IMR-90 (cell line): ENCODE measurements at regions not wholly inside any gene's neighbourhood (a gene's known extent, or its start where the extent isn't known, plus 50 kb on each side); places are given as distances from the start of the nearest gene placed in this dataset.

ENCODE experiments used
- ATAC-seq: fragments of 200-7000 bp; cut with Tn5 transposase; 2 replicates; pipeline ENCODE4 v1.9.1; 2020; ENCODE audit warnings: low read depth, mild to moderate bottlenecking, moderate library complexity
- BruUV-seq: library from RNA; stranded (reverse); fragments of 400-500 nt; replicated peaks from 2 replicates; lab custom pipeline; 2021; lab: Mats Ljungman, UMichigan
- CTCF ChIA-PET: fragments of 300-600 bp; formaldehyde crosslinking; extraction: SDS; loops from one replicate; lab custom pipeline; 2021; ENCODE audit warnings: antibody characterized with exemption; lab: Yijun Ruan, JAX
- POLR2A ChIA-PET: fragments of 300-600 bp; sonication (Branson Sonifier 250); formaldehyde crosslinking; loops from one replicate; lab custom pipeline; 2022; ENCODE audit warnings: antibody characterized with exemption; ENCODE audit not compliant: unreplicated experiment; lab: Charles Lee
- DNase-seq: peaks from one replicate; pipeline ENCODE4 v3.0.0; 2013
- H2AFZ ChIP-seq: replicated peaks from 2 replicates; pipeline ENCODE3; 2013; ENCODE audit warnings: low read length, mild to moderate bottlenecking; ENCODE audit not compliant: poor library complexity
- H2AK5ac ChIP-seq: 2 replicates; pipeline ENCODE4 v1.6.1; 2013; ENCODE audit warnings: low read depth, low read length, inconsistent platforms
- H2AK9ac ChIP-seq: replicated peaks from 2 replicates; pipeline ENCODE3; 2013; ENCODE audit warnings: mild to moderate bottlenecking, low read depth, low read length, moderate library complexity; ENCODE audit not compliant: poor library complexity
- H2BK120ac ChIP-seq: 2 replicates; pipeline ENCODE4 v1.6.1; 2013; ENCODE audit warnings: low read depth, low read length, inconsistent platforms
- H2BK15ac ChIP-seq: 3 replicates; pipeline ENCODE4 v1.6.1; 2013; ENCODE audit warnings: low read depth, low read length, inconsistent platforms
- H2BK20ac ChIP-seq: 2 replicates; pipeline ENCODE4 v1.6.1; 2013; ENCODE audit warnings: low read depth, mild to moderate bottlenecking, inconsistent platforms, low read length, moderate library complexity
- H2BK5ac ChIP-seq: 2 replicates; pipeline ENCODE4 v1.6.1; 2013; ENCODE audit warnings: mild to moderate bottlenecking, low read depth, low read length, inconsistent platforms; ENCODE audit not compliant: poor library complexity, severe bottlenecking
- H3K14ac ChIP-seq: replicated peaks from 2 replicates; pipeline ENCODE4 v1.6.1; 2013; ENCODE audit warnings: low read depth, low read length, inconsistent platforms
- H3K18ac ChIP-seq: 2 replicates; pipeline ENCODE4 v1.6.1; 2013; ENCODE audit warnings: low read depth, low read length, control low read depth
- H3K23ac ChIP-seq: 2 replicates; pipeline ENCODE4 v1.6.1; 2013; ENCODE audit warnings: low read depth, low read length, inconsistent platforms
- H3K27ac ChIP-seq: 2 replicates; pipeline ENCODE4 v1.5.1; 2013; ENCODE audit warnings: mild to moderate bottlenecking, control low read depth, low read length; ENCODE audit not compliant: insufficient read depth
- H3K27me3 ChIP-seq: 2 replicates; pipeline ENCODE4 v1.6.1; 2013; ENCODE audit warnings: low read length; ENCODE audit not compliant: control insufficient read depth, insufficient read depth
- H3K36me3 ChIP-seq: 2 replicates; pipeline ENCODE4 v1.6.1; 2013; ENCODE audit warnings: low read length, mixed read lengths; ENCODE audit not compliant: control insufficient read depth, insufficient read depth
- H3K4ac ChIP-seq: 2 replicates; pipeline ENCODE4 v1.6.1; 2013; ENCODE audit warnings: low read depth, low read length, inconsistent platforms
- H3K4me1 ChIP-seq: 2 replicates; pipeline ENCODE4 v1.6.1; 2013; ENCODE audit warnings: low read length, mixed read lengths; ENCODE audit not compliant: control insufficient read depth, insufficient read depth
- H3K4me2 ChIP-seq: 2 replicates; pipeline ENCODE4 v1.6.1; 2013; ENCODE audit warnings: low read depth, mild to moderate bottlenecking, control low read depth, low read length, moderate library complexity
- H3K4me3 ChIP-seq: 2 replicates; pipeline ENCODE4 v1.5.1; 2013; ENCODE audit warnings: low read depth, mild to moderate bottlenecking, control low read depth, low read length, moderate library complexity; ENCODE audit not compliant: insufficient read depth
- H3K56ac ChIP-seq: 2 replicates; pipeline ENCODE4 v1.6.1; 2013; ENCODE audit warnings: low read length, inconsistent platforms; ENCODE audit not compliant: insufficient read depth; ENCODE audit errors: extremely low read depth
- H3K79me1 ChIP-seq, 2 experiments: 2 replicates each; pipeline ENCODE4 v1.6.1; 2013; ENCODE audit warnings: low read length in 2 of 2, inconsistent platforms in 1 of 2, low read depth in 1 of 2
- H3K9ac ChIP-seq: 2 replicates; pipeline ENCODE4 v1.6.1; 2013; ENCODE audit warnings: low read depth, low read length, control low read depth
- H3K9me1 ChIP-seq: 2 replicates; pipeline ENCODE4 v1.6.1; 2013; ENCODE audit warnings: low read length, inconsistent platforms; ENCODE audit not compliant: insufficient read depth
- H3K9me3 ChIP-seq: 2 replicates; pipeline ENCODE4 v1.6.1; 2013; ENCODE audit warnings: low read length; ENCODE audit not compliant: control insufficient read depth, insufficient read depth
- H4K20me1 ChIP-seq: 2 replicates; pipeline ENCODE4 v1.6.1; 2013; ENCODE audit warnings: low read length, inconsistent platforms; ENCODE audit not compliant: insufficient read depth
- H4K5ac ChIP-seq: 2 replicates; pipeline ENCODE4 v1.6.1; 2013; ENCODE audit warnings: mild to moderate bottlenecking, low read depth, low read length, control low read depth
- H4K8ac ChIP-seq, 2 experiments: 2 replicates each; pipeline ENCODE4 v1.6.1; 2013; ENCODE audit warnings: low read depth in 2 of 2, low read length in 2 of 2, control low read depth in 1 of 2, inconsistent platforms in 1 of 2
- H4K91ac ChIP-seq: 2 replicates; pipeline ENCODE4 v1.6.1; 2013; ENCODE audit warnings: low read depth, low read length, inconsistent platforms; ENCODE audit not compliant: insufficient read depth
- CHD1 ChIP-seq: IDR thresholded peaks from 2 replicates; pipeline ENCODE4 v1.6.1; 2012; ENCODE audit warnings: low read depth, low read length, improper control_type of control experiment
- ELK1 ChIP-seq: fragments of 150-350 bp; IDR thresholded peaks from 2 replicates; pipeline ENCODE4 v1.6.1; 2016; ENCODE audit warnings: low read depth, mild to moderate bottlenecking, low read length, moderate library complexity, borderline replicate concordance
- FOS ChIP-seq: fragments of 150-350 bp; IDR thresholded peaks from 2 replicates; pipeline ENCODE4 v1.6.1; 2016; ENCODE audit warnings: low read depth, low read length
- MAFK ChIP-seq: IDR thresholded peaks from 2 replicates; pipeline ENCODE4 v1.6.1; 2012; ENCODE audit warnings: low read depth, low read length, improper control_type of control experiment
- MAZ ChIP-seq: IDR thresholded peaks from 2 replicates; pipeline ENCODE4 v1.6.1; 2012; ENCODE audit warnings: low read depth, mild to moderate bottlenecking, low read length, improper control_type of control experiment, moderate library complexity, borderline replicate concordance
- RAD21 ChIP-seq: IDR thresholded peaks from 2 replicates; pipeline ENCODE4 v1.6.1; 2012; ENCODE audit warnings: low read length, improper control_type of control experiment
- RFX5 ChIP-seq: IDR thresholded peaks from 2 replicates; pipeline ENCODE4 v1.8.0; 2012; ENCODE audit warnings: low read depth, mild to moderate bottlenecking, low read length, moderate library complexity
- WGBS, 2 experiments: methylation state at CpG; one replicate each; pipeline versions ENCODE4 v1.1.5 to v1.1.7; 2013; ENCODE audit warnings: missing lambda C conversion rate in 2 of 2; ENCODE audit not compliant: insufficient read length in 1 of 2; ENCODE audit errors: extremely low coverage in 2 of 2; 5-methylcytosine and 5-hydroxymethylcytosine counted together
- dilution Hi-C: fragments of 300-500 bp; cut with HindIII; formaldehyde crosslinking; loops from one replicate; pipeline ENCODE4 v1.14.3; 2018; ENCODE audit warnings: low sequenced_read_pairs; ENCODE audit not compliant: unreplicated experiment
- in situ Hi-C: fragments of 300-500 bp; cut with MboI; formaldehyde crosslinking; loops from 3 replicates; pipeline ENCODE4 v1.14.3; 2019; ENCODE audit warnings: low sequenced_read_pairs, inconsistent platforms, mixed read lengths
- intact Hi-C: fragments of 100-400 bp; cut with micrococcal nuclease; formaldehyde crosslinking; loops from 2 replicates; pipeline ENCODE4 v1.10.0; 2022

- H3K9ac ChIP-seq, result no peak overlapping the region
- H4K8ac ChIP-seq, result no peak overlapping the region
- TF ChIP-seq MAFK (no peak), FOS (no peak), ELK1 (no peak), RAD21 (no peak), MAZ (no peak), CHD1 (no peak), RFX5 (no peak)
- no peak overlapping the region for H3K56ac ChIP-seq
- dilution Hi-C loops (no loop called here), in situ Hi-C loops (no loop called here), intact Hi-C loops (no loop called here)
- no peak overlapping the region for H2BK20ac ChIP-seq
- whole genome bisulfite sequencing, 2 experiments, result 86% methylated on average over 8 of the region's 22 CpGs; no CpG with 5 or more reads in 1 of the 2 experiments
- H3K27me3 ChIP-seq, result no peaks in the 10 kb centered on the region
- ChIA-PET POLR2A (no interaction called here), CTCF (no interaction called here)
- H3K27ac ChIP-seq, result no peak overlapping the region
- no peak for ATAC-seq
- H2BK120ac ChIP-seq, result no peak overlapping the region
- H2BK5ac ChIP-seq, result no peak overlapping the region
- no peak overlapping the region for H3K4ac ChIP-seq
- H4K5ac ChIP-seq, result no peak overlapping the region
- H3K4me1 ChIP-seq, result no peaks in the 10 kb centered on the region
- DNase-seq, result no peak
- no peak overlapping the region for H2AFZ ChIP-seq
- no peak overlapping the region for H3K4me2 ChIP-seq
- no peak overlapping the region for H2AK9ac ChIP-seq
- no peak overlapping the region for H3K14ac ChIP-seq
- H2BK15ac ChIP-seq, result no peak overlapping the region
- no peak overlapping the region for H3K4me3 ChIP-seq
- no peaks in the 10 kb centered on the region for H3K79me1 ChIP-seq
- peaks cover 17% of the 10 kb centered on the region; the same call in 1 of the 2 replicates for H3K9me3 ChIP-seq
- no peak overlapping the region for H4K91ac ChIP-seq
- H2AK5ac ChIP-seq, result no peak overlapping the region
- H4K20me1 ChIP-seq, result no peaks in the 10 kb centered on the region
- H3K18ac ChIP-seq, result no peak overlapping the region
- H3K36me3 ChIP-seq, result no peaks in the 10 kb centered on the region
- no TSS peak for BruUV-seq
- H3K23ac ChIP-seq, result no peak overlapping the region
- H3K9me1 ChIP-seq, result no peaks in the 10 kb centered on the region
Observed at GRCh38 chr20:30167540-30167939, 1089.9 kb upstream of the DEFB115 start.
